ENCODE measurements at regions not wholly inside any gene's neighbourhood (a gene's known extent, or its start where the extent isn't known, plus 50 kb on each side); places are given as distances from the start of the nearest gene placed in this dataset.

DNA sequence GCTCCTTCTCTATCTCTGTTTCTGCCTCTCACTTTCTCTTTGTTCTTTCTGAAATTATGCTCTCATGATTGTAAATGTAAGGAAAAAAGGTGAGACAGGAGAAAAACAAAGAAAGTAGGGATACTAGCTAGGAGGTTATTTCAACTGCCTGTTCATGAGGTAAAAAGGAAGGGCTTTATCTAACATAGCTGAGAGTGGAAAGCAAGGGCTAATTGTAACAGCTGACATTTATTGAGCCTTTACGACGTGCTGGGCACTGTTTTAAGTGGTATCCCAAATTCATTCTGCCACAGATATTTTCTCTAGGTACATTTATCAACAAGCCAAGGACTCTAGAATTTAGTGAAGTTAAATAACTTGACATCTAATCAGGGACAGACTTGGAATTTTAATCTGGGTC lies 133.1 kb upstream of the GNPDA2 start:
- Histone ChIP-seq H3K36me3 (no peaks in the 10 kb centered on the region), H3K27ac (no peak overlapping the region), H3K27me3 (no peaks in the 10 kb centered on the region), H3K4me1 (no peaks in the 10 kb centered on the region), H3K4me3 (no peak overlapping the region), H3K9me3 (no peaks in the 10 kb centered on the region)
- WGBS, 5 donors = 19 to 48% (median 27%) methylated on average over 2 of the region's 2 CpGs
- no peak for DNase-seq
- no peak for TF ChIP-seq CTCF (IDR thresholded peaks at IDR 0.05)
- TF ChIP-seq EP300 (IDR thresholded peaks at IDR 0.05) = no peak
- no peak for TF ChIP-seq POLR2AphosphoS5 (IDR thresholded peaks at IDR 0.05)
- TF ChIP-seq POLR2A (IDR thresholded peaks at IDR 0.05) = no peak
- intact Hi-C loops (cut with DNase I; ENCODE audit: low total_unique reads) = no loop called here

DNA sequence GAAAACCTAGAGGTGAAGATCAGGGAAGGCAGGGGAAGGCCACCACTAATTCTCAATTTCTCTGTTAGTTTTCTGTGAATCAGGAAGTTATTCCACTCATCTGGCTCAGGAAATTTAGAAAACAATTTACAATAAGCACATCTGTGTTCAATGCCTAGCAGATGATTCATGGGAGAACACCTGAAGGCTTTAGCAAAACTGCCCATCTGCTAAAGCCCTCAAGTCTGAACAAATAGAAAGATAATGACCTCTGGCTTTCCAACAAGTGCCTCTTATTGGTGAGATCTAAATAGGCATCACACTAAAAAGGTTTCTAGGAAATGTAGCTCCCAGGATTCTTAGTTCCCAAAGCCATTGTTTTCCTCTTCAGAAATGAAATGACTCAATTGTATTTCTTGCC lies 122.1 kb upstream of the GNPDA2 start:
- no peak for DNase-seq
- Histone ChIP-seq H3K27me3 (no peaks in the 10 kb centered on the region), H3K27ac (no peak overlapping the region), H3K9me3 (peaks cover 0 to 12% (median 0%) of the 10 kb centered on the region in 4 donors), H3K36me3 (no peaks in the 10 kb centered on the region), H3K4me3 (no peak overlapping the region), H3K4me1 (no peaks in the 10 kb centered on the region)
- intact Hi-C loops (cut with DNase I; ENCODE audit: low total_unique reads) = no loop called here
- TF ChIP-seq CTCF (IDR thresholded peaks at IDR 0.05) = no peak
- TF ChIP-seq POLR2A (IDR thresholded peaks at IDR 0.05) = no peak
- no peak for TF ChIP-seq EP300 (IDR thresholded peaks at IDR 0.05)
- TF ChIP-seq POLR2AphosphoS5 (IDR thresholded peaks at IDR 0.05) = no peak

DNA sequence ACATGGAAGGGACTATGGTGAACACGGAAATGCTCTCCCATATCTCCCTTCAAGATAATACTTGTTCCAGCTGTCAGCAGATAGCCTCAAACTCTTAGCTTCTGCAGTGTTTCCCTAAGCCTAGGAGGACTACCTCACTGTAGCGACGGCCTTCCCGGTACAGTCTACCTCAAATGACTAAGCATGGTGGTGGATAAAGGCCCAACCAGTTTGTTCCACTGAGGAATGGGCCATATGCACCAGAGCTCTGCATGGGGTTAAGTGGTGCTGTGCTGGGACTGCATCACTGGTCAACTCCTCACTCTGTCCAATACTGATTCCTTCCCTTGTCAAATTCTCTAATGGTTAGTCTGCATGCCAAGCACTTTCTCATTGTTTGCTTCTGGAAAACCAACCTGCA lies 119.6 kb upstream of the GNPDA2 start:
- TF ChIP-seq POLR2A (IDR thresholded peaks at IDR 0.05) (no peak), EP300 (IDR thresholded peaks at IDR 0.05) (no peak), CTCF (IDR thresholded peaks at IDR 0.05) (no peak), POLR2AphosphoS5 (IDR thresholded peaks at IDR 0.05) (no peak)
- no peaks in the 10 kb centered on the region for H3K27me3 ChIP-seq
- no peaks in the 10 kb centered on the region for H3K4me1 ChIP-seq
- H3K4me3 ChIP-seq = no peak overlapping the region
- no peaks in the 10 kb centered on the region for H3K9me3 ChIP-seq
- no peak overlapping the region for H3K27ac ChIP-seq
- intact Hi-C loops (cut with DNase I; ENCODE audit: low total_unique reads) = no loop called here
- no peak for DNase-seq
- 66 to 89% (median 83%) methylated on average over 4 of the region's 4 CpGs for WGBS, 5 donors
- no peaks in the 10 kb centered on the region for H3K36me3 ChIP-seq

DNA sequence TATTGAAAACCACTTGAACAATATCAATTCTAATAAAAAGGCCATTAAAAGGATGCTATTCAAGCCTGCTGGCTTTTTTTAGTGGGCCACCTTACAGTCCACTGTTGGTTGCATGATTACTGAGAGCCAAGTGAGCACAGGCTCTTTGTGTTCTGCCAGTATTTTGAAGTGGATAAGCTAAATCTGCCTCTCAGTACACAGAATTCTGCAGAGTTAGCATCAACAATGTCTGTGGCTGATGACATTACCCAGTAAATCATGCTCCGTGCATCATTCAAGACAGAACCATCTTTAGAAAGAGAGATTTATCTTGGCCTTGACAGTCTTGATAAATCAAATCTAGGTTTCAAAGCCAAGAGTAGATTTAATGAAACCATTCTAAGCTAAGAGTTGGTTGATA lies 119.0 kb upstream of the GNPDA2 start:
- TF ChIP-seq EP300 (IDR thresholded peaks at IDR 0.05) = no peak
- no peak for TF ChIP-seq CTCF (IDR thresholded peaks at IDR 0.05)
- peak in 1 of 3 donors; percentile 63 for TF ChIP-seq POLR2AphosphoS5 (IDR thresholded peaks at IDR 0.05)
- WGBS, 5 donors = 67 to 88% (median 74%) methylated on average over 1 of the region's 1 CpG
- no peaks in the 10 kb centered on the region for H3K36me3 ChIP-seq
- H3K27me3 ChIP-seq = no peaks in the 10 kb centered on the region
- intact Hi-C loops (cut with DNase I; ENCODE audit: low total_unique reads) = no loop called here
- H3K4me3 ChIP-seq = no peak overlapping the region
- no peak overlapping the region for H3K27ac ChIP-seq
- no peak for DNase-seq
- H3K4me1 ChIP-seq = no peaks in the 10 kb centered on the region
- no peaks in the 10 kb centered on the region for H3K9me3 ChIP-seq

DNA sequence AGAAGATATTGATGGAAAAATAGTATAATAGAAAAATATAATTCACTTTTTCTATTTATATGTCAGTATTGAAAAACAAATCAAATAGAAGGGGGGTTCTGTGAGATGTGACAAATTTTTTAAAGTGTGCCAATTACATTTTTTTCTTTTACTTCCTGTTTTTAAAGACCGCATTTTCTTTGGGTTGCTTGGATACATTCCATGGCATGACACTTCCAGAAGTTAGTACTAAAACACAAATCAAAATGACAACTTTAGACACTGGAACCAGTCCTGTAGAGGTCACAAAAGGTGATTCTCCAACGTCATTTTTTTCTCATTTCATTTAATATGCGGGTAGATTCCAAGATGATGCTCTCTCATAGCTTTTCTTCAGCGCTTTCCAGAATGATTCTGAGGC lies 116.2 kb upstream of the GNPDA2 start:
- H3K9me3 ChIP-seq = no peaks in the 10 kb centered on the region
- 63 to 73% (median 71%) methylated on average over 4 of the region's 4 CpGs for WGBS, 5 donors

More for the DNA sequence above, 116.2 kb upstream of the GNPDA2 start:
- no peak overlapping the region for H3K4me3 ChIP-seq
- no peak for DNase-seq
- H3K4me1 ChIP-seq = no peaks in the 10 kb centered on the region
- no peak overlapping the region for H3K27ac ChIP-seq
- intact Hi-C loops (cut with DNase I; ENCODE audit: low total_unique reads) = no loop called here
- no peaks in the 10 kb centered on the region for H3K36me3 ChIP-seq
- no peak for TF ChIP-seq EP300 (IDR thresholded peaks at IDR 0.05)
- TF ChIP-seq CTCF (IDR thresholded peaks at IDR 0.05) = no peak
- TF ChIP-seq POLR2AphosphoS5 (IDR thresholded peaks at IDR 0.05) = no peak
- no peak for TF ChIP-seq POLR2A (IDR thresholded peaks at IDR 0.05)
- no peaks in the 10 kb centered on the region for H3K27me3 ChIP-seq

Measured in stomach (tissue), 8 donors.